ENCODE measurements at regions not wholly inside any gene's neighbourhood (a gene's known extent, or its start where the extent isn't known, plus 50 kb on each side); places are given as distances from the start of the nearest gene placed in this dataset.

DNA sequence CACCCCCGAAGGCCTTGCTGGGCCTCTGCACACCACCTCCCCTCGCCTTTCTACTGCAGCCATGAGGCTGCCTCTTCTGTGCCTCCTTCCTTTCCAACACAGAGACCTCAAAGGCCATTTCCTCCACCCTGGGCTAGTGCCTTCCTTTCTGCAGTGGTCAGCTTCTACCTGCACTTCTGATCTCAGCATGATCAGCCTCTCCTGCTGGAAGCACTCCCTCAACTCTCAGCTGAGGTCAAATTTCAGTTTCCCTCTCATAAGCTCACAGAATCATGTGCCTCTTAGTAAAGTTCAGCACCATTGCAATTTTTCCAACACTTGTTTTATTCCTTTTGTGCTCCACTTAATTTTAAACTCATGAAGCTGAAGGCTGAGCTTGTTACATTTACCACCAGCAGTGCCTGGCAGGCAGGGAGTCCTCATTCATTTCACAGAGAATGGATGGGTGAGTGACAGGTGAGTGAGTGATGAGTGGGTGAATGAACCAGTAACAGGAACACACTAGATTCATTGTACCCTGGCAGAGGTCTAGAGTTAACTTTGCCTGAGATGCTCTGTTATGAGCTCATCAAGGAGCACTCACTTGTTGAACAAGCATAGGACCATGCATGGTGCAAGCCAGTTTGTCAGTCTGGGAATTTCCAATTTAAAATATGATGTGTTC is 124.0 kb upstream of the PRSS58 start:
- Histone ChIP-seq H3K36me3 (ENCODE audit: insufficient read depth) (no peaks in the 10 kb centered on the region), H3K9me2 (ENCODE audit: insufficient read depth) (no peaks in the 10 kb centered on the region), H3K27me3 (ENCODE audit: insufficient read depth) (no peaks in the 10 kb centered on the region), H3K4me3 (no peak overlapping the region), H3K4me2 (no peak overlapping the region), H3K79me2 (replicated peaks; ENCODE audit: insufficient read depth) (no peaks in the 10 kb centered on the region), H4K20me1 (replicated peaks; ENCODE audit: insufficient read depth) (no peaks in the 10 kb centered on the region), H3F3A (replicated peaks; ENCODE audit: low read depth) (no peaks in the 10 kb centered on the region), H3K27ac (ENCODE audit: low read depth) (no peak overlapping the region), H2AFZ (peak overlapping the region; percentile 56; the same call in 1 of the 2 replicates), H3K4me1 (ENCODE audit: insufficient read depth) (peaks cover 6% of the 10 kb centered on the region; the same call in 1 of the 2 replicates)
- DNase-seq (ENCODE audit: low spot score) (no peak), ATAC-seq (no peak)
- TF ChIP-seq ZNF114 (CRISPR knock-in tag; IDR thresholded peaks at IDR 0.05): no peak
- TF ChIP-seq STAT1 (IDR thresholded peaks at IDR 0.05; ENCODE audit: unreplicated experiment): no peak
- no peak for TF ChIP-seq CREB1 (CRISPR knock-in tag; IDR thresholded peaks at IDR 0.05; ENCODE audit: low read depth)
- no peak for TF ChIP-seq EZH2 (IDR thresholded peaks at IDR 0.05; ENCODE audit: low read depth, unreplicated experiment)
- no peak for TF ChIP-seq EZH2phosphoT487 (IDR thresholded peaks at IDR 0.05; ENCODE audit: unreplicated experiment)
- no peak for TF ChIP-seq ZNF331 (CRISPR knock-in tag; IDR thresholded peaks at IDR 0.05; ENCODE audit: low read depth)
- TF ChIP-seq NANOG (IDR thresholded peaks at IDR 0.05; ENCODE audit: borderline replicate concordance): no peak
- TF ChIP-seq, protein P1, sequence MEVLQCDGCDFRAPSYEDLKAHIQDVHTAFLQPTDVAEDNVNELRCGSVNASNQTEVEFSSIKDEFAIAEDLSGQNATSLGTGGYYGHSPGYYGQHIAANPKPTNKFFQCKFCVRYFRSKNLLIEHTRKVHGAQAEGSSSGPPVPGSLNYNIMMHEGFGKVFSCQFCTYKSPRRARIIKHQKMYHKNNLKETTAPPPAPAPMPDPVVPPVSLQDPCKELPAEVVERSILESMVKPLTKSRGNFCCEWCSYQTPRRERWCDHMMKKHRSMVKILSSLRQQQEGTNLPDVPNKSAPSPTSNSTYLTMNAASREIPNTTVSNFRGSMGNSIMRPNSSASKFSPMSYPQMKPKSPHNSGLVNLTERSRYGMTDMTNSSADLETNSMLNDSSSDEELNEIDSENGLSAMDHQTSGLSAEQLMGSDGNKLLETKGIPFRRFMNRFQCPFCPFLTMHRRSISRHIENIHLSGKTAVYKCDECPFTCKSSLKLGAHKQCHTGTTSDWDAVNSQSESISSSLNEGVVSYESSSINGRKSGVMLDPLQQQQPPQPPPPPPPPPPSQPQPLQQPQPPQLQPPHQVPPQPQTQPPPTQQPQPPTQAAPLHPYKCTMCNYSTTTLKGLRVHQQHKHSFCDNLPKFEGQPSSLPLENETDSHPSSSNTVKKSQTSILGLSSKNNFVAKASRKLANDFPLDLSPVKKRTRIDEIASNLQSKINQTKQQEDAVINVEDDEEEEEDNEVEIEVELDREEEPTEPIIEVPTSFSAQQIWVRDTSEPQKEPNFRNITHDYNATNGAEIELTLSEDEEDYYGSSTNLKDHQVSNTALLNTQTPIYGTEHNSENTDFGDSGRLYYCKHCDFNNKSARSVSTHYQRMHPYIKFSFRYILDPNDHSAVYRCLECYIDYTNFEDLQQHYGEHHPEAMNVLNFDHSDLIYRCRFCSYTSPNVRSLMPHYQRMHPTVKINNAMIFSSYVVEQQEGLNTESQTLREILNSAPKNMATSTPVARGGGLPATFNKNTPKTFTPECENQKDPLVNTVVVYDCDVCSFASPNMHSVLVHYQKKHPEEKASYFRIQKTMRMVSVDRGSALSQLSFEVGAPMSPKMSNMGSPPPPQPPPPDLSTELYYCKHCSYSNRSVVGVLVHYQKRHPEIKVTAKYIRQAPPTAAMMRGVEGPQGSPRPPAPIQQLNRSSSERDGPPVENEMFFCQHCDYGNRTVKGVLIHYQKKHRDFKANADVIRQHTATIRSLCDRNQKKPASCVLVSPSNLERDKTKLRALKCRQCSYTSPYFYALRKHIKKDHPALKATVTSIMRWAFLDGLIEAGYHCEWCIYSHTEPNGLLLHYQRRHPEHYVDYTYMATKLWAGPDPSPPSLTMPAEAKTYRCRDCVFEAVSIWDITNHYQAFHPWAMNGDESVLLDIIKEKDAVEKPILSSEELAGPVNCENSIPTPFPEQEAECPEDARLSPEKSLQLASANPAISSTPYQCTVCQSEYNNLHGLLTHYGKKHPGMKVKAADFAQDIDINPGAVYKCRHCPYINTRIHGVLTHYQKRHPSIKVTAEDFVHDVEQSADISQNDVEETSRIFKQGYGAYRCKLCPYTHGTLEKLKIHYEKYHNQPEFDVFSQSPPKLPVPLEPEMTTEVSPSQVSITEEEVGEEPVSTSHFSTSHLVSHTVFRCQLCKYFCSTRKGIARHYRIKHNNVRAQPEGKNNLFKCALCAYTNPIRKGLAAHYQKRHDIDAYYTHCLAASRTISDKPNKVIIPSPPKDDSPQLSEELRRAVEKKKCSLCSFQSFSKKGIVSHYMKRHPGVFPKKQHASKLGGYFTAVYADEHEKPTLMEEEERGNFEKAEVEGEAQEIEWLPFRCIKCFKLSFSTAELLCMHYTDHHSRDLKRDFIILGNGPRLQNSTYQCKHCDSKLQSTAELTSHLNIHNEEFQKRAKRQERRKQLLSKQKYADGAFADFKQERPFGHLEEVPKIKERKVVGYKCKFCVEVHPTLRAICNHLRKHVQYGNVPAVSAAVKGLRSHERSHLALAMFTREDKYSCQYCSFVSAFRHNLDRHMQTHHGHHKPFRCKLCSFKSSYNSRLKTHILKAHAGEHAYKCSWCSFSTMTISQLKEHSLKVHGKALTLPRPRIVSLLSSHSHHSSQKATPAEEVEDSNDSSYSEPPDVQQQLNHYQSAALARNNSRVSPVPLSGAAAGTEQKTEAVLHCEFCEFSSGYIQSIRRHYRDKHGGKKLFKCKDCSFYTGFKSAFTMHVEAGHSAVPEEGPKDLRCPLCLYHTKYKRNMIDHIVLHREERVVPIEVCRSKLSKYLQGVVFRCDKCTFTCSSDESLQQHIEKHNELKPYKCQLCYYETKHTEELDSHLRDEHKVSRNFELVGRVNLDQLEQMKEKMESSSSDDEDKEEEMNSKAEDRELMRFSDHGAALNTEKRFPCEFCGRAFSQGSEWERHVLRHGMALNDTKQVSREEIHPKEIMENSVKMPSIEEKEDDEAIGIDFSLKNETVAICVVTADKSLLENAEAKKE (CRISPR knock-in tag; IDR thresholded peaks at IDR 0.05): no peak
- TF ChIP-seq JUNB (IDR thresholded peaks at IDR 0.05; ENCODE audit: unreplicated experiment): no peak
- TF ChIP-seq, protein P2, sequence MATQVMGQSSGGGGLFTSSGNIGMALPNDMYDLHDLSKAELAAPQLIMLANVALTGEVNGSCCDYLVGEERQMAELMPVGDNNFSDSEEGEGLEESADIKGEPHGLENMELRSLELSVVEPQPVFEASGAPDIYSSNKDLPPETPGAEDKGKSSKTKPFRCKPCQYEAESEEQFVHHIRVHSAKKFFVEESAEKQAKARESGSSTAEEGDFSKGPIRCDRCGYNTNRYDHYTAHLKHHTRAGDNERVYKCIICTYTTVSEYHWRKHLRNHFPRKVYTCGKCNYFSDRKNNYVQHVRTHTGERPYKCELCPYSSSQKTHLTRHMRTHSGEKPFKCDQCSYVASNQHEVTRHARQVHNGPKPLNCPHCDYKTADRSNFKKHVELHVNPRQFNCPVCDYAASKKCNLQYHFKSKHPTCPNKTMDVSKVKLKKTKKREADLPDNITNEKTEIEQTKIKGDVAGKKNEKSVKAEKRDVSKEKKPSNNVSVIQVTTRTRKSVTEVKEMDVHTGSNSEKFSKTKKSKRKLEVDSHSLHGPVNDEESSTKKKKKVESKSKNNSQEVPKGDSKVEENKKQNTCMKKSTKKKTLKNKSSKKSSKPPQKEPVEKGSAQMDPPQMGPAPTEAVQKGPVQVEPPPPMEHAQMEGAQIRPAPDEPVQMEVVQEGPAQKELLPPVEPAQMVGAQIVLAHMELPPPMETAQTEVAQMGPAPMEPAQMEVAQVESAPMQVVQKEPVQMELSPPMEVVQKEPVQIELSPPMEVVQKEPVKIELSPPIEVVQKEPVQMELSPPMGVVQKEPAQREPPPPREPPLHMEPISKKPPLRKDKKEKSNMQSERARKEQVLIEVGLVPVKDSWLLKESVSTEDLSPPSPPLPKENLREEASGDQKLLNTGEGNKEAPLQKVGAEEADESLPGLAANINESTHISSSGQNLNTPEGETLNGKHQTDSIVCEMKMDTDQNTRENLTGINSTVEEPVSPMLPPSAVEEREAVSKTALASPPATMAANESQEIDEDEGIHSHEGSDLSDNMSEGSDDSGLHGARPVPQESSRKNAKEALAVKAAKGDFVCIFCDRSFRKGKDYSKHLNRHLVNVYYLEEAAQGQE (IDR thresholded peaks at IDR 0.05; ENCODE audit: unreplicated experiment): no peak
- TF ChIP-seq, protein P3, sequence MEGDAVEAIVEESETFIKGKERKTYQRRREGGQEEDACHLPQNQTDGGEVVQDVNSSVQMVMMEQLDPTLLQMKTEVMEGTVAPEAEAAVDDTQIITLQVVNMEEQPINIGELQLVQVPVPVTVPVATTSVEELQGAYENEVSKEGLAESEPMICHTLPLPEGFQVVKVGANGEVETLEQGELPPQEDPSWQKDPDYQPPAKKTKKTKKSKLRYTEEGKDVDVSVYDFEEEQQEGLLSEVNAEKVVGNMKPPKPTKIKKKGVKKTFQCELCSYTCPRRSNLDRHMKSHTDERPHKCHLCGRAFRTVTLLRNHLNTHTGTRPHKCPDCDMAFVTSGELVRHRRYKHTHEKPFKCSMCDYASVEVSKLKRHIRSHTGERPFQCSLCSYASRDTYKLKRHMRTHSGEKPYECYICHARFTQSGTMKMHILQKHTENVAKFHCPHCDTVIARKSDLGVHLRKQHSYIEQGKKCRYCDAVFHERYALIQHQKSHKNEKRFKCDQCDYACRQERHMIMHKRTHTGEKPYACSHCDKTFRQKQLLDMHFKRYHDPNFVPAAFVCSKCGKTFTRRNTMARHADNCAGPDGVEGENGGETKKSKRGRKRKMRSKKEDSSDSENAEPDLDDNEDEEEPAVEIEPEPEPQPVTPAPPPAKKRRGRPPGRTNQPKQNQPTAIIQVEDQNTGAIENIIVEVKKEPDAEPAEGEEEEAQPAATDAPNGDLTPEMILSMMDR (conservative IDR thresholded peaks at IDR 0.05; ENCODE audit: low read depth in 2 of 2): no peak
- TF ChIP-seq, protein P4, sequence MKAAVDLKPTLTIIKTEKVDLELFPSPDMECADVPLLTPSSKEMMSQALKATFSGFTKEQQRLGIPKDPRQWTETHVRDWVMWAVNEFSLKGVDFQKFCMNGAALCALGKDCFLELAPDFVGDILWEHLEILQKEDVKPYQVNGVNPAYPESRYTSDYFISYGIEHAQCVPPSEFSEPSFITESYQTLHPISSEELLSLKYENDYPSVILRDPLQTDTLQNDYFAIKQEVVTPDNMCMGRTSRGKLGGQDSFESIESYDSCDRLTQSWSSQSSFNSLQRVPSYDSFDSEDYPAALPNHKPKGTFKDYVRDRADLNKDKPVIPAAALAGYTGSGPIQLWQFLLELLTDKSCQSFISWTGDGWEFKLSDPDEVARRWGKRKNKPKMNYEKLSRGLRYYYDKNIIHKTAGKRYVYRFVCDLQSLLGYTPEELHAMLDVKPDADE (IDR thresholded peaks at IDR 0.05): no peak
- TF ChIP-seq POLR2AphosphoS5 (IDR thresholded peaks at IDR 0.05; ENCODE audit: low read depth): no peak
- Mint-ChIP-seq H3K36me3 (ENCODE audit: low read depth) (no peaks in the 10 kb centered on the region), H3K4me1 (peaks cover 13% of the 10 kb centered on the region), H3K4me3 (no peak overlapping the region), H3K27ac (no peak overlapping the region; the same call in 1 of the 2 replicates), H3K9me3 (no peaks in the 10 kb centered on the region), H3K27me3 (ENCODE audit: insufficient read depth, low read depth, poor library complexity) (peaks cover 12% of the 10 kb centered on the region)

All from GM23338 (cell line).